Progenitor cell of endocrine pancreas (in vitro differentiated cells): ENCODE measurements at regions not wholly inside any gene's neighbourhood (a gene's known extent, or its start where the extent isn't known, plus 50 kb on each side); places are given as distances from the start of the nearest gene placed in this dataset.

Source experiments
- DNase-seq: peaks from one replicate; pipeline ENCODE4 v3.0.0; 2021; ENCODE audit warnings: low spot score; ENCODE audit not compliant: unreplicated experiment
- H3K27ac Mint-ChIP-seq: 2 replicates; pipeline ENCODE4 v1.8.0; 2021; ENCODE audit warnings: mild to moderate bottlenecking, moderate library complexity, mixed read lengths
- H3K27me3 Mint-ChIP-seq: 2 replicates; pipeline ENCODE4 v1.8.0; 2021; ENCODE audit warnings: mixed read lengths
- H3K36me3 Mint-ChIP-seq: 2 replicates; pipeline ENCODE4 v1.8.0; 2022; ENCODE audit warnings: mixed read lengths; ENCODE audit not compliant: insufficient read depth
- H3K4me1 Mint-ChIP-seq: 2 replicates; pipeline ENCODE4 v1.8.0; 2021; ENCODE audit warnings: low read depth, mixed read lengths
- H3K4me3 Mint-ChIP-seq: 2 replicates; pipeline ENCODE4 v1.8.0; 2021; ENCODE audit warnings: low read depth, mild to moderate bottlenecking, moderate library complexity, mixed read lengths
- H3K9me3 Mint-ChIP-seq: 2 replicates; pipeline ENCODE4 v1.8.0; 2021; ENCODE audit warnings: low read depth, mixed read lengths
- TF ChIP-seq, protein P1 (sequence below): fragments of 200-600 bp; sonication (generic); IDR thresholded peaks from one replicate; pipeline ENCODE4 v1.5.0; 2021; ENCODE audit warnings: antibody characterized with exemption, mild to moderate bottlenecking; ENCODE audit not compliant: unreplicated experiment

GRCh38 chr4:19093951-19094350 is 1072.4 kb upstream of the LCORL start:
- H3K4me1 Mint-ChIP-seq, result no peaks in the 10 kb centered on the region
- no peak overlapping the region for H3K27ac Mint-ChIP-seq
- H3K9me3 Mint-ChIP-seq, result no peaks in the 10 kb centered on the region
- no peaks in the 10 kb centered on the region for H3K36me3 Mint-ChIP-seq
- TF ChIP-seq, protein P1, sequence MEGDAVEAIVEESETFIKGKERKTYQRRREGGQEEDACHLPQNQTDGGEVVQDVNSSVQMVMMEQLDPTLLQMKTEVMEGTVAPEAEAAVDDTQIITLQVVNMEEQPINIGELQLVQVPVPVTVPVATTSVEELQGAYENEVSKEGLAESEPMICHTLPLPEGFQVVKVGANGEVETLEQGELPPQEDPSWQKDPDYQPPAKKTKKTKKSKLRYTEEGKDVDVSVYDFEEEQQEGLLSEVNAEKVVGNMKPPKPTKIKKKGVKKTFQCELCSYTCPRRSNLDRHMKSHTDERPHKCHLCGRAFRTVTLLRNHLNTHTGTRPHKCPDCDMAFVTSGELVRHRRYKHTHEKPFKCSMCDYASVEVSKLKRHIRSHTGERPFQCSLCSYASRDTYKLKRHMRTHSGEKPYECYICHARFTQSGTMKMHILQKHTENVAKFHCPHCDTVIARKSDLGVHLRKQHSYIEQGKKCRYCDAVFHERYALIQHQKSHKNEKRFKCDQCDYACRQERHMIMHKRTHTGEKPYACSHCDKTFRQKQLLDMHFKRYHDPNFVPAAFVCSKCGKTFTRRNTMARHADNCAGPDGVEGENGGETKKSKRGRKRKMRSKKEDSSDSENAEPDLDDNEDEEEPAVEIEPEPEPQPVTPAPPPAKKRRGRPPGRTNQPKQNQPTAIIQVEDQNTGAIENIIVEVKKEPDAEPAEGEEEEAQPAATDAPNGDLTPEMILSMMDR, result no peak
- no peaks in the 10 kb centered on the region for H3K27me3 Mint-ChIP-seq
- H3K4me3 Mint-ChIP-seq, result no peak overlapping the region
- no peak for DNase-seq

- H3K36me3 Mint-ChIP-seq, result no peaks in the 10 kb centered on the region
- no peak overlapping the region for H3K4me3 Mint-ChIP-seq
- no peaks in the 10 kb centered on the region for H3K27me3 Mint-ChIP-seq
- no peaks in the 10 kb centered on the region for H3K4me1 Mint-ChIP-seq
- H3K9me3 Mint-ChIP-seq, result peaks cover under 1% of the 10 kb centered on the region
- no peak overlapping the region for H3K27ac Mint-ChIP-seq
- DNase-seq, result no peak
- TF ChIP-seq, protein P1, result no peak
Measured at GRCh38 chr4:19092797-19093196, 1071.2 kb upstream of the LCORL start.

DNA sequence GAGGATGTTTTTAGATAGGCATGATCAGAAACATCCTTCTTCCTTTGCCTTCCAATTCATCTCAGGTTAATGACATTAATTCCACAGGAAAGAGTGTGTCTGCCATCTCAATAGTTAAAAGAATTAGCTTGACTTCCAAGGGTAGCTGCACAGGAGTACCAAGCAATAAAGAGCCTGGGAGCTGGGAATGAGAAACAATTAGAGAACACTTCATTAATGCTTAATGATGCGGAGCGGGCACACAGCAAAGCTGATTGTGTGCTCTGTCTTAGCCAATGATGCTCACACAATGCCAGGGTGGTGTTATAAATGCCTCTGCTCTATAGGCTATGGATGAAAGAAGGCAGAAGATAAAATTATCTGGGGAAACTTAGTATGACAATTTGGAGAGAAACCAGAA is 1052.5 kb upstream of the LCORL start:
- H3K4me1 Mint-ChIP-seq, result peaks cover 2% of the 10 kb centered on the region
- H3K9me3 Mint-ChIP-seq, result no peaks in the 10 kb centered on the region
- no peaks in the 10 kb centered on the region for H3K27me3 Mint-ChIP-seq
- TF ChIP-seq, protein P1, result no peak
- H3K36me3 Mint-ChIP-seq, result no peaks in the 10 kb centered on the region
- no peak for DNase-seq
- H3K27ac Mint-ChIP-seq, result no peak overlapping the region
- H3K4me3 Mint-ChIP-seq, result no peak overlapping the region

GRCh38 chr4:19063662-19064061 is 1042.1 kb upstream of the LCORL start:
- TF ChIP-seq, protein P1, result no peak
- H3K4me3 Mint-ChIP-seq, result no peak overlapping the region
- no peak overlapping the region for H3K27ac Mint-ChIP-seq
- no peaks in the 10 kb centered on the region for H3K36me3 Mint-ChIP-seq
- H3K27me3 Mint-ChIP-seq, result no peaks in the 10 kb centered on the region
- no peak for DNase-seq
- peaks cover 37% of the 10 kb centered on the region for H3K9me3 Mint-ChIP-seq
- no peaks in the 10 kb centered on the region for H3K4me1 Mint-ChIP-seq

DNA sequence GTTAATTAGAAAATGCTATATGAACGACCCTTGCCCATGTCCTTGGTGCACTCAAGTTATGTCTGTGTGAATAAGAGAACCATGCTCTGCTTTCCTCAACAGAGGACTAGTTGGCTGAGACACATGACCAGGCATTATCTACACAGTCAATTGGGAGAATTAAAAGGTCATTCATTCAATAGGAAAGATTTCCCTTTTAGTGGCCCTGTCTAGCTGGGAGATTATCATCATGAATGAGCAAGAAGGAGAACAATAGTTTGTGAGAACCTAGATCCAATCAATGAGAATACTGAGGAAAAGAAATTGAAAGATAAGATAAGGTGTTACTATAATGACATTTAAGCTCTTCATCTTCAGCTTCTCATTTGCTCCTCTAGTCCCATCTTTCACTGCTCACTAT is 1033.4 kb upstream of the LCORL start:
- Mint-ChIP-seq H3K36me3 (no peaks in the 10 kb centered on the region), H3K9me3 (peaks cover 4% of the 10 kb centered on the region), H3K4me1 (no peaks in the 10 kb centered on the region), H3K27ac (no peak overlapping the region), H3K27me3 (no peaks in the 10 kb centered on the region), H3K4me3 (no peak overlapping the region)
- TF ChIP-seq, protein P1, result no peak
- no peak for DNase-seq
